ENCODE measurements at regions not wholly inside any gene's neighbourhood (a gene's known extent, or its start where the extent isn't known, plus 50 kb on each side); places are given as distances from the start of the nearest gene placed in this dataset.

DNA sequence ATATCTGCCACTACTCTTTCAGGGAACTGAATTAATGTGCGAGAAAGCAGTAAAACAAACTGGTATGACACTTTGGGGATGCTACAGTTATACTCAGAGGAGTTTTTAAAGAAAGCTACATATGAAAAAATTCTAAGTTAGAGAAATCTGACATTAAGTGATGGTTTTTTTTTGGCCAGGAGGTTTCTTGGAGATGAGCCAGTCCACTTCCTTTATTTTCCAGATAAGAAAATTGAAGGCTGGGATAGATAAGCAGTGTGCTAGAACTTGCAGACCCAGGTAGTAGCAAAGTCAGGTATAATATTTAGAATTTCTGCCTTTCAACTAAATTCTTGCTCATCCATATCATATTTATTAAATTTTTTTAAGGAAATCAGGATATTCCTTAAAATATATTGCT lies 106.8 kb downstream of the FAT4 start:
- no peak overlapping the region for H3K27ac ChIP-seq (replicated peaks)
- no peak overlapping the region for H3K4me3 ChIP-seq (replicated peaks; ENCODE audit: insufficient read depth, low read length)
- no peaks in the 10 kb centered on the region for H3K27me3 ChIP-seq (ENCODE audit: insufficient read depth, poor library complexity, severe bottlenecking)
- TF ChIP-seq, protein P1, sequence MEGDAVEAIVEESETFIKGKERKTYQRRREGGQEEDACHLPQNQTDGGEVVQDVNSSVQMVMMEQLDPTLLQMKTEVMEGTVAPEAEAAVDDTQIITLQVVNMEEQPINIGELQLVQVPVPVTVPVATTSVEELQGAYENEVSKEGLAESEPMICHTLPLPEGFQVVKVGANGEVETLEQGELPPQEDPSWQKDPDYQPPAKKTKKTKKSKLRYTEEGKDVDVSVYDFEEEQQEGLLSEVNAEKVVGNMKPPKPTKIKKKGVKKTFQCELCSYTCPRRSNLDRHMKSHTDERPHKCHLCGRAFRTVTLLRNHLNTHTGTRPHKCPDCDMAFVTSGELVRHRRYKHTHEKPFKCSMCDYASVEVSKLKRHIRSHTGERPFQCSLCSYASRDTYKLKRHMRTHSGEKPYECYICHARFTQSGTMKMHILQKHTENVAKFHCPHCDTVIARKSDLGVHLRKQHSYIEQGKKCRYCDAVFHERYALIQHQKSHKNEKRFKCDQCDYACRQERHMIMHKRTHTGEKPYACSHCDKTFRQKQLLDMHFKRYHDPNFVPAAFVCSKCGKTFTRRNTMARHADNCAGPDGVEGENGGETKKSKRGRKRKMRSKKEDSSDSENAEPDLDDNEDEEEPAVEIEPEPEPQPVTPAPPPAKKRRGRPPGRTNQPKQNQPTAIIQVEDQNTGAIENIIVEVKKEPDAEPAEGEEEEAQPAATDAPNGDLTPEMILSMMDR (IDR thresholded peaks at IDR 0.05; ENCODE audit: insufficient read depth, low read length): no peak
- TF ChIP-seq POLR2AphosphoS5 (IDR thresholded peaks at IDR 0.05; ENCODE audit: low read depth): no peak
- TF ChIP-seq, protein P2, sequence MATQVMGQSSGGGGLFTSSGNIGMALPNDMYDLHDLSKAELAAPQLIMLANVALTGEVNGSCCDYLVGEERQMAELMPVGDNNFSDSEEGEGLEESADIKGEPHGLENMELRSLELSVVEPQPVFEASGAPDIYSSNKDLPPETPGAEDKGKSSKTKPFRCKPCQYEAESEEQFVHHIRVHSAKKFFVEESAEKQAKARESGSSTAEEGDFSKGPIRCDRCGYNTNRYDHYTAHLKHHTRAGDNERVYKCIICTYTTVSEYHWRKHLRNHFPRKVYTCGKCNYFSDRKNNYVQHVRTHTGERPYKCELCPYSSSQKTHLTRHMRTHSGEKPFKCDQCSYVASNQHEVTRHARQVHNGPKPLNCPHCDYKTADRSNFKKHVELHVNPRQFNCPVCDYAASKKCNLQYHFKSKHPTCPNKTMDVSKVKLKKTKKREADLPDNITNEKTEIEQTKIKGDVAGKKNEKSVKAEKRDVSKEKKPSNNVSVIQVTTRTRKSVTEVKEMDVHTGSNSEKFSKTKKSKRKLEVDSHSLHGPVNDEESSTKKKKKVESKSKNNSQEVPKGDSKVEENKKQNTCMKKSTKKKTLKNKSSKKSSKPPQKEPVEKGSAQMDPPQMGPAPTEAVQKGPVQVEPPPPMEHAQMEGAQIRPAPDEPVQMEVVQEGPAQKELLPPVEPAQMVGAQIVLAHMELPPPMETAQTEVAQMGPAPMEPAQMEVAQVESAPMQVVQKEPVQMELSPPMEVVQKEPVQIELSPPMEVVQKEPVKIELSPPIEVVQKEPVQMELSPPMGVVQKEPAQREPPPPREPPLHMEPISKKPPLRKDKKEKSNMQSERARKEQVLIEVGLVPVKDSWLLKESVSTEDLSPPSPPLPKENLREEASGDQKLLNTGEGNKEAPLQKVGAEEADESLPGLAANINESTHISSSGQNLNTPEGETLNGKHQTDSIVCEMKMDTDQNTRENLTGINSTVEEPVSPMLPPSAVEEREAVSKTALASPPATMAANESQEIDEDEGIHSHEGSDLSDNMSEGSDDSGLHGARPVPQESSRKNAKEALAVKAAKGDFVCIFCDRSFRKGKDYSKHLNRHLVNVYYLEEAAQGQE (IDR thresholded peaks at IDR 0.05; ENCODE audit: insufficient replicate concordance, low read depth): no peak
- no peak for TF ChIP-seq SPI1 (IDR thresholded peaks at IDR 0.05; ENCODE audit: borderline replicate concordance, low read depth)
- TF ChIP-seq GABPA (IDR thresholded peaks at IDR 0.05; ENCODE audit: low read depth): no peak
- DNase-seq (ENCODE audit: low read depth in 1 of 2, low spot score in 1 of 2): no peak

DNA sequence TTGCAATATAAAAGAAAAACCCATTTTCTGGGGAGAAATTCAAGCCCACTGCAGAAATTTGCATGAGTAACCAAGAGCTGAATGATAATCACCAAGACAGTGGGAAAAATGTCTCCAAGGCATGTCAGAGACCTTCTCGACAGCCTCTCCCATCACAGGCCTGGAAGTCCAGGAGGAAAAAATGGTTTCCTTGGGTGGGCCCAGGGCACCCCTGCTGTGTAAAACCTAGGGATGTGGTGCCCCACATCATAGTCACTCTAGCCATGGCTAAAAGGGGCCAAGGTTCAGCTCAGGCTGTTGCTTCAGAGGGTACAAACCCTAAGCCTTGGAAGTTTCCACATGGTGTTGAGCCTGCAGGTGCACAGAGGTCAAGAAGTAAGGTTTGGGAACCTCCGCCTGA lies 108.4 kb downstream of the FAT4 start:
- no peak for DNase-seq (ENCODE audit: low read depth in 1 of 2, low spot score in 1 of 2)
- Histone ChIP-seq H3K27me3 (ENCODE audit: insufficient read depth, poor library complexity, severe bottlenecking) (no peaks in the 10 kb centered on the region), H3K27ac (replicated peaks) (no peak overlapping the region), H3K4me3 (replicated peaks; ENCODE audit: insufficient read depth, low read length) (no peak overlapping the region)
- TF ChIP-seq, protein P2 (IDR thresholded peaks at IDR 0.05; ENCODE audit: insufficient replicate concordance, low read depth): no peak
- no peak for TF ChIP-seq GABPA (IDR thresholded peaks at IDR 0.05; ENCODE audit: low read depth)
- TF ChIP-seq SPI1 (IDR thresholded peaks at IDR 0.05; ENCODE audit: borderline replicate concordance, low read depth): no peak
- TF ChIP-seq POLR2AphosphoS5 (IDR thresholded peaks at IDR 0.05; ENCODE audit: low read depth): no peak
- TF ChIP-seq, protein P1 (IDR thresholded peaks at IDR 0.05; ENCODE audit: insufficient read depth, low read length): no peak

DNA sequence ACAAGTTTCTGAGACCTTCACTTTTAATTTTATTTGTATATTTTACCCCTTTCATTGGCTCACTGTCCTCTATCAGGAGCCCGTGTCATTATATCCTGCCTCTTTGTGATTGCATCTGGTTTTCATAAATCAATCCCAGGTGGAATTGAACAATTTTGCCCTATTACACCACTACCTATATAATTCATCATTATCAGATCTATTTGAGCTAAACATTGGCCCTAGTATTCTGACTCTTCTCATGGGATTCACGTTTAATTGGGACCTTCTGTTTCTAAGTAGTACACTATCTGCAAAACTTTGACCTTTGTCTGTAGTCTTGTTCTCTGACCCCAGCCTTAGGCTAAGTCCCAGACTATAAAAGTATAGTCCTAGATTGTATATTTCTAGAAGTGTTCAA lies 114.1 kb downstream of the FAT4 start:
- Histone ChIP-seq H3K4me3 (replicated peaks; ENCODE audit: insufficient read depth, low read length) (no peak overlapping the region), H3K27ac (replicated peaks) (no peak overlapping the region), H3K27me3 (ENCODE audit: insufficient read depth, poor library complexity, severe bottlenecking) (no peaks in the 10 kb centered on the region)
- TF ChIP-seq, protein P2 (IDR thresholded peaks at IDR 0.05; ENCODE audit: insufficient replicate concordance, low read depth): no peak
- TF ChIP-seq POLR2AphosphoS5 (IDR thresholded peaks at IDR 0.05; ENCODE audit: low read depth): no peak
- TF ChIP-seq, protein P1 (IDR thresholded peaks at IDR 0.05; ENCODE audit: insufficient read depth, low read length): no peak
- no peak for TF ChIP-seq GABPA (IDR thresholded peaks at IDR 0.05; ENCODE audit: low read depth)
- no peak for TF ChIP-seq SPI1 (IDR thresholded peaks at IDR 0.05; ENCODE audit: borderline replicate concordance, low read depth)
- DNase-seq (ENCODE audit: low read depth in 1 of 2, low spot score in 1 of 2): no peak

Measured in HL-60 (cell line).